OCI-LY1 (cell line): ENCODE measurements at regions not wholly inside any gene's neighbourhood (a gene's known extent, or its start where the extent isn't known, plus 50 kb on each side); places are given as distances from the start of the nearest gene placed in this dataset.

ENCODE experiments used
- CTCF ChIP-seq: fragments of 200-600 bp; sonication (generic), shearing (Covaris generic); IDR thresholded peaks from 2 replicates; pipeline ENCODE4 v1.5.1; 2017; ENCODE audit warnings: mild to moderate bottlenecking, antibody characterized with exemption, low read length, moderate library complexity, mixed read lengths
- EZH2 ChIP-seq: fragments of 200-600 bp; sonication (generic), shearing (Covaris generic); IDR thresholded peaks from 2 replicates; pipeline ENCODE4 v1.8.0; 2017; ENCODE audit warnings: borderline replicate concordance, mixed run types, mild to moderate bottlenecking, antibody characterized with exemption, low read length, moderate library complexity, mixed read lengths

GRCh38 chr14:40985584-40985983 is 621.1 kb upstream of the LRFN5 start:
- TF ChIP-seq CTCF (no peak), EZH2 (no peak)
